ENCODE measurements at regions not wholly inside any gene's neighbourhood (a gene's known extent, or its start where the extent isn't known, plus 50 kb on each side); places are given as distances from the start of the nearest gene placed in this dataset.

DNA sequence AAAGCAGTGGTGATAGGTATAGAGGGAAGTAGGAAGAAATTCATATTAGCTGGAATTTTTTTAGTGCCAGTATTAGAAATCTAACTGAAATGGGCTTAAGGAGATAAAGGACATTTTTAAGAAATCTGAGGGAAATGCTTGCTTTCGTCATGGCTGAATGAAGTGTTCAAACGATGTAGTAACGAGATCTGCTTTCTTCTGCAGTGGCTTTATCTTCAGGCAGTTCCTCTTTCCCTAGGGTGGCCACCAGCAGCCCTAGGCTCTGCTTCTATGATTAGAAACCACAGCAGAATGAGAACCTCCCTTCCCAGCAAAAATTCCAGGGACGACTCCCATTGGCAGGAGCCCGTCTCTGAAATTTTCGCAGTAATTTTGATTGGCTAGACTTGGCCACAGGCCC is 163.9 kb upstream of the FRMD6 start:
- no peaks in the 10 kb centered on the region for H3K36me3 Mint-ChIP-seq (ENCODE audit: low read depth)
- H3K27me3 Mint-ChIP-seq, result no peaks in the 10 kb centered on the region
- TF ChIP-seq, protein P1, sequence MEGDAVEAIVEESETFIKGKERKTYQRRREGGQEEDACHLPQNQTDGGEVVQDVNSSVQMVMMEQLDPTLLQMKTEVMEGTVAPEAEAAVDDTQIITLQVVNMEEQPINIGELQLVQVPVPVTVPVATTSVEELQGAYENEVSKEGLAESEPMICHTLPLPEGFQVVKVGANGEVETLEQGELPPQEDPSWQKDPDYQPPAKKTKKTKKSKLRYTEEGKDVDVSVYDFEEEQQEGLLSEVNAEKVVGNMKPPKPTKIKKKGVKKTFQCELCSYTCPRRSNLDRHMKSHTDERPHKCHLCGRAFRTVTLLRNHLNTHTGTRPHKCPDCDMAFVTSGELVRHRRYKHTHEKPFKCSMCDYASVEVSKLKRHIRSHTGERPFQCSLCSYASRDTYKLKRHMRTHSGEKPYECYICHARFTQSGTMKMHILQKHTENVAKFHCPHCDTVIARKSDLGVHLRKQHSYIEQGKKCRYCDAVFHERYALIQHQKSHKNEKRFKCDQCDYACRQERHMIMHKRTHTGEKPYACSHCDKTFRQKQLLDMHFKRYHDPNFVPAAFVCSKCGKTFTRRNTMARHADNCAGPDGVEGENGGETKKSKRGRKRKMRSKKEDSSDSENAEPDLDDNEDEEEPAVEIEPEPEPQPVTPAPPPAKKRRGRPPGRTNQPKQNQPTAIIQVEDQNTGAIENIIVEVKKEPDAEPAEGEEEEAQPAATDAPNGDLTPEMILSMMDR (IDR thresholded peaks at IDR 0.05), result no peak
- H3K27ac Mint-ChIP-seq, result no peak overlapping the region
- H3K27me3 ChIP-seq (ENCODE audit: control insufficient read depth in 1 of 2, insufficient read depth in 2 of 2, low read length in 2 of 2), result no peaks in the 10 kb centered on the region
- no peak overlapping the region for H3K4me3 ChIP-seq (ENCODE audit: low read length)
- H3K27ac ChIP-seq (ENCODE audit: low read depth in 1 of 2, low read length in 2 of 2), result no peak overlapping the region
- no peaks in the 10 kb centered on the region for H3K4me1 ChIP-seq (ENCODE audit: insufficient read depth, low read length)
- no peak overlapping the region for H3K4me3 Mint-ChIP-seq
- no peaks in the 10 kb centered on the region for H3K36me3 ChIP-seq (ENCODE audit: insufficient read depth, low read length)
- no peaks in the 10 kb centered on the region for H3K4me1 Mint-ChIP-seq (ENCODE audit: low read depth)
- ATAC-seq (ENCODE audit: poor library complexity), result no peak
- H3K9me3 ChIP-seq (ENCODE audit: control insufficient read depth in 1 of 2, insufficient read depth in 1 of 2, low read length in 2 of 2), result no peaks in the 10 kb centered on the region
- POLR2A ChIA-PET, result no interaction called here
- no peaks in the 10 kb centered on the region for H3K9me3 Mint-ChIP-seq
- intact Hi-C loops (cut with DNase I, micrococcal nuclease), result no loop called here
- DNase-seq, result no peak
- CTCF ChIA-PET, result no interaction called here

DNA sequence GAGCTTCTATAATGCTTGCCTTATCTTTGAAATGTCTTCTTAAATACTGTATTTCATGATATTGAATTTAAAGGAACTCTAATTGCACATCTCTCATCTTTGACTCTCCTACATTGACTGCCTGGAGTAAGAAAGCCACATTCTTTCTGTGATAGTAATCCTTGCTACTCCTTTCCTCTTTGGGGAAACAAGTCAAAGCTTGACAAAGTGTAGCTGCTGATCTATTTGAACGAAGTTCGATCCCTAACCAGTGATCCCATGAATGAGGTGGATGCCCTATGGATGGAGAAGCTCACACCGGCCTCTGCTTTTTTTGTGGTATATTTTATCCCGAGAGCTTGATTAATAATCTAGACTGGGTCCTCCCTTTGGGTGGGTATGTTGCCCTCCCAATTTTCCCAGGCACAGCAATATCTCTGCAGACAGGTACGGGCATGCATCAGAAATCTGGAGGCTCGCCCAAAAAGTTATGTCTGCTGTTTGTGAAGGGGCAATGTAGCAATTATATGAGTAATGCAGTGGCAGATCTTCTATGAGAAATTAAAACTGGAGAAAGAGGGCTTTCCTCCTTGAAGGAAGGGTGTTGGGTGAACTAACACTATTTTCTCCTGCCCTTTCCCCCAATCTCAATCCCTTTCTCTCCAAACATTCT is 163.0 kb upstream of the FRMD6 start:
- intact Hi-C loops (cut with DNase I, micrococcal nuclease), result no loop called here
- no peaks in the 10 kb centered on the region for H3K9me3 ChIP-seq (ENCODE audit: control insufficient read depth in 1 of 2, insufficient read depth in 1 of 2, low read length in 2 of 2)
- H3K9me3 Mint-ChIP-seq, result no peaks in the 10 kb centered on the region
- H3K36me3 Mint-ChIP-seq (ENCODE audit: low read depth), result no peaks in the 10 kb centered on the region
- ChIA-PET POLR2A (no interaction called here), CTCF (no interaction called here)
- no peak overlapping the region for H3K27ac Mint-ChIP-seq
- H3K4me1 Mint-ChIP-seq (ENCODE audit: low read depth), result no peaks in the 10 kb centered on the region
- DNase-seq, result no peak
- H3K27me3 ChIP-seq (ENCODE audit: control insufficient read depth in 1 of 2, insufficient read depth in 2 of 2, low read length in 2 of 2), result no peaks in the 10 kb centered on the region
- ATAC-seq (ENCODE audit: poor library complexity), result no peak
- H3K4me3 ChIP-seq (ENCODE audit: low read length), result no peak overlapping the region
- H3K4me3 Mint-ChIP-seq, result no peak overlapping the region
- H3K27me3 Mint-ChIP-seq, result peaks cover 4% of the 10 kb centered on the region
- no peak overlapping the region for H3K27ac ChIP-seq (ENCODE audit: low read depth in 1 of 2, low read length in 2 of 2)
- TF ChIP-seq, protein P1 (IDR thresholded peaks at IDR 0.05), result no peak
- H3K36me3 ChIP-seq (ENCODE audit: insufficient read depth, low read length), result no peaks in the 10 kb centered on the region
- no peaks in the 10 kb centered on the region for H3K4me1 ChIP-seq (ENCODE audit: insufficient read depth, low read length)

DNA sequence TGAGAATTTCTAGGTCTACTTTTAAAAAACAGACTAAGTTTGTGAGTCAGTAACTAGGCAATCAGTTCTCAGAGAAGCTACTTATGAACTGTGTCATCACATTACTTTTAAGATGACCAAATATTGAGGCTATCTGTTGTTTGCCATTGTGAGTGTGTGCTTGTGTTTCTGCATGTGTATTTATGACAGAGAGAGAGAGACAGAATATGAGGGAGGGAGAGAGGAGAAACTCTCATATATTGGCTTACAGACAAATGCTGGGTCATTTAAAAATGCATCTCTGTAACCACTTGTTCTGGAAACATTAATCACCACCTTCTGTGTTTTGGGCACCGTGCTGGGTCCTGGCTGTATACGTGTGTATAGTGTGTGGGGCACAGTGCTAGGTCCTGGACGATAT is 161.5 kb upstream of the FRMD6 start:
- intact Hi-C loops (cut with DNase I, micrococcal nuclease), result no loop called here
- no peaks in the 10 kb centered on the region for H3K36me3 ChIP-seq (ENCODE audit: insufficient read depth, low read length)
- H3K27ac Mint-ChIP-seq, result no peak overlapping the region
- no peaks in the 10 kb centered on the region for H3K36me3 Mint-ChIP-seq (ENCODE audit: low read depth)
- ChIA-PET POLR2A (no interaction called here), CTCF (no interaction called here)
- no peaks in the 10 kb centered on the region for H3K4me1 Mint-ChIP-seq (ENCODE audit: low read depth)
- H3K4me3 Mint-ChIP-seq, result no peak overlapping the region
- no peaks in the 10 kb centered on the region for H3K4me1 ChIP-seq (ENCODE audit: insufficient read depth, low read length)
- no peak overlapping the region for H3K4me3 ChIP-seq (ENCODE audit: low read length)
- no peak overlapping the region for H3K27ac ChIP-seq (ENCODE audit: low read depth in 1 of 2, low read length in 2 of 2)
- DNase-seq (no peak), ATAC-seq (ENCODE audit: poor library complexity) (no peak)
- H3K9me3 ChIP-seq (ENCODE audit: control insufficient read depth in 1 of 2, insufficient read depth in 1 of 2, low read length in 2 of 2), result no peaks in the 10 kb centered on the region
- no peaks in the 10 kb centered on the region for H3K27me3 ChIP-seq (ENCODE audit: control insufficient read depth in 1 of 2, insufficient read depth in 2 of 2, low read length in 2 of 2)
- H3K9me3 Mint-ChIP-seq, result no peaks in the 10 kb centered on the region
- TF ChIP-seq, protein P1 (IDR thresholded peaks at IDR 0.05), result no peak
- H3K27me3 Mint-ChIP-seq, result peaks cover 9% of the 10 kb centered on the region
